ENCODE measurements at regions not wholly inside any gene's neighbourhood (a gene's known extent, or its start where the extent isn't known, plus 50 kb on each side); places are given as distances from the start of the nearest gene placed in this dataset.
"Not testable (repeated sequence)": the region's sequence is repeated elsewhere in the genome, so short reads cannot be mapped to it uniquely, and the experiment has no call there.

- POLR2A ChIA-PET: not testable (repeated sequence)
Observed at GRCh38 chr12:9417947-9418668, 189.6 kb downstream of the KLRB1 start.

GRCh38 chr12:9417341-9417740, 190.4 kb downstream of the KLRB1 start:
- POLR2A ChIA-PET; ATAC-seq; H3K9ac ChIP-seq (ENCODE audit: insufficient read depth, low read depth, low read length); DNase-seq (ENCODE audit: low spot score); FAIRE-seq; H3K27me3 ChIP-seq (ENCODE audit: control insufficient read depth in 1 of 2, insufficient read depth in 2 of 2, low read length in 2 of 2); H3K9me3 ChIP-seq (ENCODE audit: low read length); intact Hi-C loops (cut with micrococcal nuclease; ENCODE audit: unreplicated experiment); BruUV-seq (replicated peaks); H2AFZ ChIP-seq (ENCODE audit: low read length); H3K27ac ChIP-seq (ENCODE audit: extremely low read length, insufficient read depth, low read length); H3K36me3 ChIP-seq (replicated peaks in 1 of 2; ENCODE audit: control insufficient read depth in 1 of 2, insufficient read depth in 2 of 2, low read length in 2 of 2); H3K79me2 ChIP-seq (ENCODE audit: insufficient read depth, low read length); CTCF ChIA-PET (ENCODE audit: low intra/inter-chr PET ratio, low total read pairs); H3K4me2 ChIP-seq (ENCODE audit: low read depth, low read length); H3K4me3 ChIP-seq (replicated peaks in 1 of 3; ENCODE audit: insufficient read depth in 1 of 3, low read depth in 2 of 3, low read length in 3 of 3); H4K20me1 ChIP-seq (ENCODE audit: insufficient read depth, low read length); in situ Hi-C loops (cut with HindIII; ENCODE audit: extremely low pct_ligation_motif_present, low pct_unique_long_range_greater_than_20kb): not testable (repeated sequence)
- H3K4me1 ChIP-seq (ENCODE audit: insufficient read depth, low read length): peaks cover 16% of the 10 kb centered on the region
- WGBS (ENCODE audit: low lambda C conversion rate): no CpG with 5 or more reads among the region's 13 CpGs

More at GRCh38 chr12:9417947-9418668, 189.6 kb downstream of the KLRB1 start:
- H3K4me3 ChIP-seq (replicated peaks in 1 of 3; ENCODE audit: insufficient read depth in 1 of 3, low read depth in 2 of 3, low read length in 3 of 3); H4K20me1 ChIP-seq (ENCODE audit: insufficient read depth, low read length); H3K9ac ChIP-seq (ENCODE audit: insufficient read depth, low read depth, low read length); H3K4me2 ChIP-seq (ENCODE audit: low read depth, low read length); H3K79me2 ChIP-seq (ENCODE audit: insufficient read depth, low read length); H2AFZ ChIP-seq (ENCODE audit: low read length); intact Hi-C loops (cut with micrococcal nuclease; ENCODE audit: unreplicated experiment); H3K9me3 ChIP-seq (ENCODE audit: low read length); CTCF ChIA-PET (ENCODE audit: low intra/inter-chr PET ratio, low total read pairs); H3K27ac ChIP-seq (ENCODE audit: extremely low read length, insufficient read depth, low read length); H3K36me3 ChIP-seq (replicated peaks in 1 of 2; ENCODE audit: control insufficient read depth in 1 of 2, insufficient read depth in 2 of 2, low read length in 2 of 2); BruUV-seq (replicated peaks); in situ Hi-C loops (cut with HindIII; ENCODE audit: extremely low pct_ligation_motif_present, low pct_unique_long_range_greater_than_20kb); H3K27me3 ChIP-seq (ENCODE audit: control insufficient read depth in 1 of 2, insufficient read depth in 2 of 2, low read length in 2 of 2); H3K4me1 ChIP-seq (ENCODE audit: insufficient read depth, low read length): not testable (repeated sequence)
- TF ChIP-seq PPARG (CRISPR knock-in tag; conservative IDR thresholded peaks at IDR 0.05): 0 out of 2 replicates have a peak, but pooled peaks have one; percentile 13
- TF ChIP-seq ZBTB33 (CRISPR knock-in tag; IDR thresholded peaks at IDR 0.05): peak; percentile 94
- 0 out of 2 replicates have a peak, but pooled peaks have one; percentile 17 for TF ChIP-seq RARA (CRISPR knock-in tag; IDR thresholded peaks at IDR 0.05)
- TF ChIP-seq SIX1 (CRISPR knock-in tag; IDR thresholded peaks at IDR 0.05; ENCODE audit: borderline replicate concordance): peak; percentile 68; the same call in 1 of the 2 replicates
- TF ChIP-seq SP5 (CRISPR knock-in tag; IDR thresholded peaks at IDR 0.05; ENCODE audit: borderline replicate concordance, low read depth): 0 out of 2 replicates have a peak, but pooled peaks have one; percentile 25
- TF ChIP-seq SAP130 (CRISPR knock-in tag; IDR thresholded peaks at IDR 0.05; ENCODE audit: low read depth): peak; percentile 26; the same call in 1 of the 2 replicates
- TF ChIP-seq RXRA (CRISPR knock-in tag; IDR thresholded peaks at IDR 0.05): peak; percentile 26; the same call in 1 of the 2 replicates
- TF ChIP-seq HNF4A (CRISPR knock-in tag; IDR thresholded peaks at IDR 0.05): peak; percentile 51
- peak; percentile 62 for TF ChIP-seq SIX4 (CRISPR knock-in tag; IDR thresholded peaks at IDR 0.05)
- FAIRE-seq (peak; percentile 84), DNase-seq (ENCODE audit: low spot score) (peak; percentile 37), ATAC-seq (peak; percentile 97)
- 24% methylated on average over 5 of the region's 16 CpGs for WGBS (ENCODE audit: low lambda C conversion rate)

GRCh38 chr12:9416346-9416745, 191.4 kb downstream of the KLRB1 start:
- DNase-seq (ENCODE audit: low spot score); BruUV-seq (replicated peaks); ATAC-seq; intact Hi-C loops (cut with micrococcal nuclease; ENCODE audit: unreplicated experiment); H3K79me2 ChIP-seq (ENCODE audit: insufficient read depth, low read length); H3K4me2 ChIP-seq (ENCODE audit: low read depth, low read length); H3K9ac ChIP-seq (ENCODE audit: insufficient read depth, low read depth, low read length); H4K20me1 ChIP-seq (ENCODE audit: insufficient read depth, low read length); H2AFZ ChIP-seq (ENCODE audit: low read length); H3K27me3 ChIP-seq (ENCODE audit: control insufficient read depth in 1 of 2, insufficient read depth in 2 of 2, low read length in 2 of 2); POLR2A ChIA-PET; CTCF ChIA-PET (ENCODE audit: low intra/inter-chr PET ratio, low total read pairs); H3K9me3 ChIP-seq (ENCODE audit: low read length); H3K27ac ChIP-seq (ENCODE audit: extremely low read length, insufficient read depth, low read length); FAIRE-seq; H3K4me3 ChIP-seq (replicated peaks in 1 of 3; ENCODE audit: insufficient read depth in 1 of 3, low read depth in 2 of 3, low read length in 3 of 3); H3K36me3 ChIP-seq (replicated peaks in 1 of 2; ENCODE audit: control insufficient read depth in 1 of 2, insufficient read depth in 2 of 2, low read length in 2 of 2); in situ Hi-C loops (cut with HindIII; ENCODE audit: extremely low pct_ligation_motif_present, low pct_unique_long_range_greater_than_20kb): not testable (repeated sequence)
- 89% methylated on average over 5 of the region's 8 CpGs for WGBS (ENCODE audit: low lambda C conversion rate)
- peaks cover 26% of the 10 kb centered on the region for H3K4me1 ChIP-seq (ENCODE audit: insufficient read depth, low read length)
